ENCODE measurements at regions not wholly inside any gene's neighbourhood (a gene's known extent, or its start where the extent isn't known, plus 50 kb on each side); places are given as distances from the start of the nearest gene placed in this dataset.

- no peaks in the 10 kb centered on the region for H3K36me3 ChIP-seq
- H3K4me3 ChIP-seq = no peak overlapping the region
- intact Hi-C loops (cut with DNase I) = no loop called here
- DNase-seq (no peak), ATAC-seq (no peak)
- H3K9me3 ChIP-seq = peaks cover 0 to 19% (median 8%) of the 10 kb centered on the region in 11 donors
- peak in 1 of 9 donors; percentile 6 for TF ChIP-seq CTCF (IDR thresholded peaks at IDR 0.05)
- H3K27me3 ChIP-seq = no peaks in the 10 kb centered on the region
- no peak overlapping the region for H3K27ac ChIP-seq
- peaks cover 0 to 6% (median 0%) of the 10 kb centered on the region in 9 donors for H3K4me1 ChIP-seq
Observed at GRCh38 chr9:82570226-82570625, 492.7 kb downstream of the RASEF start.

- Histone ChIP-seq H3K4me1 (no peaks in the 10 kb centered on the region), H3K36me3 (no peaks in the 10 kb centered on the region), H3K27ac (no peak overlapping the region), H3K27me3 (no peaks in the 10 kb centered on the region), H3K4me3 (no peak overlapping the region), H3K9me3 (peaks cover 0 to 30% (median 15%) of the 10 kb centered on the region in 11 donors)
- intact Hi-C loops (cut with DNase I) = no loop called here
- DNase-seq (no peak), ATAC-seq (no peak)
- no peak for TF ChIP-seq CTCF (IDR thresholded peaks at IDR 0.05)
Observed at GRCh38 chr9:82571540-82571939, 491.4 kb downstream of the RASEF start.

GRCh38 chr9:82572146-82572545, 490.8 kb downstream of the RASEF start:
- intact Hi-C loops (cut with DNase I) = no loop called here
- Histone ChIP-seq H3K36me3 (no peaks in the 10 kb centered on the region), H3K4me3 (no peak overlapping the region), H3K27ac (no peak overlapping the region), H3K9me3 (peaks cover 0 to 30% (median 15%) of the 10 kb centered on the region in 11 donors), H3K4me1 (no peaks in the 10 kb centered on the region), H3K27me3 (no peaks in the 10 kb centered on the region)
- WGBS, 2 donors = 73 to 86% methylated on average over 2 of the region's 2 CpGs
- ATAC-seq = no peak
- no peak for TF ChIP-seq CTCF (IDR thresholded peaks at IDR 0.05)
- DNase-seq = no peak

- H3K4me3 ChIP-seq = no peak overlapping the region
- H3K27ac ChIP-seq = no peak overlapping the region
- intact Hi-C loops (cut with DNase I) = no loop called here
- no peaks in the 10 kb centered on the region for H3K36me3 ChIP-seq
- ATAC-seq = no peak
- no peaks in the 10 kb centered on the region for H3K27me3 ChIP-seq
- no peaks in the 10 kb centered on the region for H3K4me1 ChIP-seq
- no peak for DNase-seq
- TF ChIP-seq CTCF (IDR thresholded peaks at IDR 0.05) = no peak
- H3K9me3 ChIP-seq = peaks cover 0 to 50% (median 15%) of the 10 kb centered on the region in 11 donors
Observed at GRCh38 chr9:82574911-82575310, 488.0 kb downstream of the RASEF start.

DNA sequence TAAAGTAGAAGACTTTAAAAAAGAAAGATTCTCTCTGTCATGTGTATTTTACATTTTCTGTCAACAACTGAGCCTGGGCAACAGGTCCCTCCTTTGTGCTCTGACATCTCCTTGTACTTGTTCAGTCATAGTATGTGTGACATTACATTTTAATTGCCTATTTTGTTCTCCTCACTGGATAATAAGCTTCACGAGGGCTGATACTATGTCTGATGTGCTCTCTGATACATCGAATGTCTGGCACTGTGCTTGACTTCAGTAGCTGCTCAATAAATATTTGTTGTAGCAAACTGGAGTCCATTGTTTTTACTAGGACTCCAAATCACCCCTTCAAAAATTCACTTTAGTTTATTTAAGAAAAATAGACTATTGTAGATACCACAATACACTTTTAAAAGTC, 482.0 kb downstream of the RASEF start:
- no peaks in the 10 kb centered on the region for H3K36me3 ChIP-seq
- H3K27me3 ChIP-seq = no peaks in the 10 kb centered on the region
- 79 to 88% methylated on average over 2 of the region's 2 CpGs for WGBS, 2 donors
- H3K4me3 ChIP-seq = no peak overlapping the region
- TF ChIP-seq CTCF (IDR thresholded peaks at IDR 0.05) = no peak
- DNase-seq (no peak), ATAC-seq (no peak)
- H3K9me3 ChIP-seq = peaks cover 0 to 24% (median 4%) of the 10 kb centered on the region in 11 donors
- no peaks in the 10 kb centered on the region for H3K4me1 ChIP-seq
- intact Hi-C loops (cut with DNase I) = no loop called here
- no peak overlapping the region for H3K27ac ChIP-seq

Data from heart right ventricle (tissue), 16 donors.